ENCODE measurements at regions not wholly inside any gene's neighbourhood (a gene's known extent, or its start where the extent isn't known, plus 50 kb on each side); places are given as distances from the start of the nearest gene placed in this dataset.

DNA sequence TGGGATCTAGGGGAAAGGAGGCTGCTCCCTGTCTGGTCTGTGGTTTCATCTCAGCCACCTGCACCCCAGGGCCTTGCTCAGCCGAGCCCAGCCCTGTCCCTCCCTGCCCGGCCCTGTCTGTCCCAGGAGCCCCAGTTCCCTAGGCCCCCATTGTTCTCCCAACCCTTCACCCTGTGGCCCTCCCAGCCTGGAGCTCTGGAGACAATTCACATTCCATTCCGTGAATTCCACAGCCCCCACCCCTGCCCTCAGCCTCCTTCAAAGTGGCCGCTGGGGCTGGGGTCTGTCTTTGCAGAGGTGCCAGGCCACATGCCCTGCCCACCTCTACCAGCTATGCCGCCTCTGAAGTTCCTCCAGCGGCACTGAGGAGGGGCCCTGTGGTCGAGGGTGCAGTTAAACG, 77.9 kb upstream of the WNT11 start:
- ChIA-PET POLR2A (no interaction called here), CTCF (interaction anchor here (1.2 kb wide), 1 partner anchor 14 kb away, joined by 4 read pairs; no protein-coding TSS in a partner anchor)
- H3K9me3 ChIP-seq, result no peaks in the 10 kb centered on the region
- no peaks in the 10 kb centered on the region for H3F3A ChIP-seq (replicated peaks; ENCODE audit: insufficient read depth)
- no peaks in the 10 kb centered on the region for H4K20me1 ChIP-seq (ENCODE audit: insufficient read depth)
- H3K79me2 ChIP-seq (ENCODE audit: insufficient read depth), result no peaks in the 10 kb centered on the region
- H3K4me2 ChIP-seq, result no peak overlapping the region
- no peak for TF ChIP-seq RCOR1 (IDR thresholded peaks at IDR 0.05; ENCODE audit: low read length)
- TF ChIP-seq GATA2 (CRISPR knock-in tag; IDR thresholded peaks at IDR 0.05), result no peak
- TF ChIP-seq MXI1 (IDR thresholded peaks at IDR 0.05; ENCODE audit: low read depth, low read length), result no peak
- no peak for TF ChIP-seq NRF1 (IDR thresholded peaks at IDR 0.05; ENCODE audit: low read depth, low read length)
- no peaks in the 10 kb centered on the region for H3K9me2 ChIP-seq
- no peak overlapping the region for H3K4me3 ChIP-seq (ENCODE audit: low read depth in 2 of 2, low read length in 1 of 2)
- peaks cover 0 to 6% of the 10 kb centered on the region in 2 experiments; a peak in 1 of 4 replicates for H3K4me1 ChIP-seq (ENCODE audit: control insufficient read depth in 1 of 2, insufficient read depth in 2 of 2, low read depth in 1 of 2, low read length in 1 of 2)
- WGBS (ENCODE audit: low lambda C conversion rate), result 46% methylated on average over 6 of the region's 8 CpGs
- no peak for DNase-seq
- H2AFZ ChIP-seq (ENCODE audit: low read depth), result no peak overlapping the region
- 0 out of 2 replicates have a peak, but pooled peaks cover 4% of the 10 kb centered on the region for H3K27me3 ChIP-seq (ENCODE audit: insufficient read depth)
- H3K9ac ChIP-seq, result no peak overlapping the region
- H3K36me3 ChIP-seq (replicated peaks in 1 of 2; ENCODE audit: control insufficient read depth in 1 of 2, insufficient read depth in 2 of 2, low read length in 1 of 2), result no peaks in the 10 kb centered on the region
- H3K27ac ChIP-seq (ENCODE audit: low read depth in 2 of 2, low read length in 1 of 2), result no peak overlapping the region

DNA sequence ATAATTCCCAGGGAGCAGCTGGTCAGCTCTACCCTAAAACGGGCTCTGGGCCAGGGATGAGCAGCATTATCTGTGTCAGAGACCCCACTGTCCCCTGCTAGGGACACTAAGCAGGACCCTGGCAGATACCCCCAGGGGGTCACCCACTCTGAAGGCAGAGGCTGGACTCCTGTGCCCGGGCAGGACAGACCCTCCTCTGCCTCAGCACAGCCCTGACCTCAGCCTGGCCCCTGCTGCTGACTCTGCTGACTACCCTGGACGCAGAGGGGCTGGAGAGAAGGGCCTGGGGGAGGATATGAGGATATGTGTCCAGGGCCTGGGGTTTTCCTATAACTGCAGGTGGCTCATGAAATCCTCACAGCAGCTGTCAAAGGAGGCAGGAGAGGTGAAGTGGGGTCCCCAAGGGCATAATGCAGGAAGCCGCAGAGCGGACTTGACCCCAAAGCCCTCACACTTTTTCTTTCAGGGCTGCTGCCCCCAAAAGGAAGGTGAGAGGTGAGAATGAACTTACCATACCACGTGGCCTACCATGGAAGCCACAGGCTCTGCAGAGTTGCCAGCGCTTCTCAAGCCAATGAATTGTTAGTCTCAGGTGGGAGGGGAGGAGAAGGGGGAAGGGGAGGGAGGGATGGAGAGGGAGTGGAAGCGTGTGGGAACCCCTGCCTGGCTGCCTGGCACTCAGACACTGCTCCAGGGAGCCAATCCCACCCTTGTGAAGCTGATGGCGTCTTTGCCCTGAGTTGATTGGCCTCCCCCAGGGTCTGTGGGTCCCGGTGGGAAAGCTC, 76.7 kb upstream of the WNT11 start:
- Histone ChIP-seq H3K4me2 (no peak overlapping the region), H3K4me3 (ENCODE audit: low read depth in 2 of 2, low read length in 1 of 2) (no peak overlapping the region), H2AFZ (ENCODE audit: low read depth) (no peak overlapping the region), H3K9me2 (no peaks in the 10 kb centered on the region), H4K20me1 (ENCODE audit: insufficient read depth) (no peaks in the 10 kb centered on the region), H3K27ac (ENCODE audit: low read depth in 2 of 2, low read length in 1 of 2) (no peak overlapping the region), H3K36me3 (replicated peaks in 1 of 2; ENCODE audit: control insufficient read depth in 1 of 2, insufficient read depth in 2 of 2, low read length in 1 of 2) (no peaks in the 10 kb centered on the region), H3K27me3 (ENCODE audit: insufficient read depth) (0 out of 2 replicates have a peak, but pooled peaks cover 4% of the 10 kb centered on the region), H3K9me3 (no peaks in the 10 kb centered on the region), H3K9ac (no peak overlapping the region), H3F3A (replicated peaks; ENCODE audit: insufficient read depth) (no peaks in the 10 kb centered on the region), H3K4me1 (ENCODE audit: control insufficient read depth in 1 of 2, insufficient read depth in 2 of 2, low read depth in 1 of 2, low read length in 1 of 2) (peaks cover 0 to 6% of the 10 kb centered on the region in 2 experiments; a peak in 1 of 4 replicates), H3K79me2 (ENCODE audit: insufficient read depth) (no peaks in the 10 kb centered on the region)
- ChIA-PET POLR2A (no interaction called here), CTCF (interaction anchor here (1.4 kb wide), 1 partner anchor 76 kb away, joined by 4 read pairs; no protein-coding TSS in a partner anchor)
- 45% methylated on average over 8 of the region's 10 CpGs for WGBS (ENCODE audit: low lambda C conversion rate)
- peak; percentile 53 for DNase-seq
- no peak for TF ChIP-seq SIN3A (IDR thresholded peaks at IDR 0.05; ENCODE audit: borderline replicate concordance, low read depth, low read length)
- TF ChIP-seq FOXM1 (IDR thresholded peaks at IDR 0.05; ENCODE audit: low read depth), result no peak
- TF ChIP-seq, protein P1, sequence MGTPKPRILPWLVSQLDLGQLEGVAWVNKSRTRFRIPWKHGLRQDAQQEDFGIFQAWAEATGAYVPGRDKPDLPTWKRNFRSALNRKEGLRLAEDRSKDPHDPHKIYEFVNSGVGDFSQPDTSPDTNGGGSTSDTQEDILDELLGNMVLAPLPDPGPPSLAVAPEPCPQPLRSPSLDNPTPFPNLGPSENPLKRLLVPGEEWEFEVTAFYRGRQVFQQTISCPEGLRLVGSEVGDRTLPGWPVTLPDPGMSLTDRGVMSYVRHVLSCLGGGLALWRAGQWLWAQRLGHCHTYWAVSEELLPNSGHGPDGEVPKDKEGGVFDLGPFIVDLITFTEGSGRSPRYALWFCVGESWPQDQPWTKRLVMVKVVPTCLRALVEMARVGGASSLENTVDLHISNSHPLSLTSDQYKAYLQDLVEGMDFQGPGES (IDR thresholded peaks at IDR 0.05; ENCODE audit: low read depth, low read length), result no peak
- no peak for TF ChIP-seq TEAD4 (IDR thresholded peaks at IDR 0.05; ENCODE audit: borderline replicate concordance, insufficient read depth)
- TF ChIP-seq RXRA (IDR thresholded peaks at IDR 0.05; ENCODE audit: borderline replicate concordance, low read depth), result no peak
- TF ChIP-seq, protein P2, sequence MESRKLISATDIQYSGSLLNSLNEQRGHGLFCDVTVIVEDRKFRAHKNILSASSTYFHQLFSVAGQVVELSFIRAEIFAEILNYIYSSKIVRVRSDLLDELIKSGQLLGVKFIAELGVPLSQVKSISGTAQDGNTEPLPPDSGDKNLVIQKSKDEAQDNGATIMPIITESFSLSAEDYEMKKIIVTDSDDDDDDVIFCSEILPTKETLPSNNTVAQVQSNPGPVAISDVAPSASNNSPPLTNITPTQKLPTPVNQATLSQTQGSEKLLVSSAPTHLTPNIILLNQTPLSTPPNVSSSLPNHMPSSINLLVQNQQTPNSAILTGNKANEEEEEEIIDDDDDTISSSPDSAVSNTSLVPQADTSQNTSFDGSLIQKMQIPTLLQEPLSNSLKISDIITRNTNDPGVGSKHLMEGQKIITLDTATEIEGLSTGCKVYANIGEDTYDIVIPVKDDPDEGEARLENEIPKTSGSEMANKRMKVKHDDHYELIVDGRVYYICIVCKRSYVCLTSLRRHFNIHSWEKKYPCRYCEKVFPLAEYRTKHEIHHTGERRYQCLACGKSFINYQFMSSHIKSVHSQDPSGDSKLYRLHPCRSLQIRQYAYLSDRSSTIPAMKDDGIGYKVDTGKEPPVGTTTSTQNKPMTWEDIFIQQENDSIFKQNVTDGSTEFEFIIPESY (IDR thresholded peaks at IDR 0.05; ENCODE audit: borderline replicate concordance, low read depth), result no peak
- TF ChIP-seq EP300 (IDR thresholded peaks at IDR 0.05; ENCODE audit: borderline replicate concordance in 1 of 2, low read depth in 1 of 2, low read length in 1 of 2), result no peak
- no peak for TF ChIP-seq ELF1 (IDR thresholded peaks at IDR 0.05)
- no peak for TF ChIP-seq RAD21 (IDR thresholded peaks at IDR 0.05; ENCODE audit: low read length)
- TF ChIP-seq GABPA (IDR thresholded peaks at IDR 0.05; ENCODE audit: low read depth), result no peak
- no peak for TF ChIP-seq JUND (IDR thresholded peaks at IDR 0.05)
- TF ChIP-seq FOSL2 (IDR thresholded peaks at IDR 0.05; ENCODE audit: borderline replicate concordance, low read depth), result no peak
- TF ChIP-seq CHD2 (IDR thresholded peaks at IDR 0.05; ENCODE audit: low read length, partially characterized antibody), result no peak
- TF ChIP-seq RCOR1 (IDR thresholded peaks at IDR 0.05; ENCODE audit: low read length), result no peak
- TF ChIP-seq, protein P3, sequence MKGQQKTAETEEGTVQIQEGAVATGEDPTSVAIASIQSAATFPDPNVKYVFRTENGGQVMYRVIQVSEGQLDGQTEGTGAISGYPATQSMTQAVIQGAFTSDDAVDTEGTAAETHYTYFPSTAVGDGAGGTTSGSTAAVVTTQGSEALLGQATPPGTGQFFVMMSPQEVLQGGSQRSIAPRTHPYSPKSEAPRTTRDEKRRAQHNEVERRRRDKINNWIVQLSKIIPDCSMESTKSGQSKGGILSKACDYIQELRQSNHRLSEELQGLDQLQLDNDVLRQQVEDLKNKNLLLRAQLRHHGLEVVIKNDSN (IDR thresholded peaks at IDR 0.05; ENCODE audit: borderline replicate concordance, low read depth), result no peak
- no peak for TF ChIP-seq RFX5 (IDR thresholded peaks at IDR 0.05; ENCODE audit: low read length)
- TF ChIP-seq YY1 (IDR thresholded peaks at IDR 0.05; ENCODE audit: low read depth), result no peak
- TF ChIP-seq, protein P4, sequence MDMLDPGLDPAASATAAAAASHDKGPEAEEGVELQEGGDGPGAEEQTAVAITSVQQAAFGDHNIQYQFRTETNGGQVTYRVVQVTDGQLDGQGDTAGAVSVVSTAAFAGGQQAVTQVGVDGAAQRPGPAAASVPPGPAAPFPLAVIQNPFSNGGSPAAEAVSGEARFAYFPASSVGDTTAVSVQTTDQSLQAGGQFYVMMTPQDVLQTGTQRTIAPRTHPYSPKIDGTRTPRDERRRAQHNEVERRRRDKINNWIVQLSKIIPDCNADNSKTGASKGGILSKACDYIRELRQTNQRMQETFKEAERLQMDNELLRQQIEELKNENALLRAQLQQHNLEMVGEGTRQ (IDR thresholded peaks at IDR 0.05; ENCODE audit: borderline replicate concordance, low read depth, low read length), result no peak
- no peak for TF ChIP-seq FOXJ3 (CRISPR knock-in tag; IDR thresholded peaks at IDR 0.05)
- no peak for TF ChIP-seq TAF1 (IDR thresholded peaks at IDR 0.05; ENCODE audit: borderline replicate concordance, low read depth, low read length)
